GM21360 (cell line): ENCODE measurements at regions not wholly inside any gene's neighbourhood (a gene's known extent, or its start where the extent isn't known, plus 50 kb on each side); places are given as distances from the start of the nearest gene placed in this dataset.
"Not testable (repeated sequence)": the region's sequence is repeated elsewhere in the genome, so short reads cannot be mapped to it uniquely, and the experiment has no call there.

Source experiments
- ATAC-seq: cut with Tn5 transposase; IDR thresholded peaks from one replicate; pipeline ENCODE4 v1.9.1; 2021; ENCODE audit warnings: mild to moderate bottlenecking, moderate library complexity; ENCODE audit not compliant: unreplicated experiment

- no peak for ATAC-seq
Measured at GRCh38 chr18:11388755-11389680, 220.4 kb upstream of the SLC35G4 start.

GRCh38 chr18:11387880-11388279, 221.5 kb upstream of the SLC35G4 start:
- no peak for ATAC-seq

GRCh38 chr18:11383381-11383780, 226.0 kb upstream of the SLC35G4 start:
- ATAC-seq: no peak

- ATAC-seq: no peak
Measured at GRCh38 chr18:11380968-11381367, 228.4 kb upstream of the SLC35G4 start.

GRCh38 chr18:11379660-11380059, 229.7 kb upstream of the SLC35G4 start:
- no peak for ATAC-seq

GRCh38 chr18:11377766-11378540, 228.6 kb upstream of the PIEZO2 start:
- ATAC-seq: no peak

- ATAC-seq: no peak
Measured at GRCh38 chr18:11372163-11372562, 222.8 kb upstream of the PIEZO2 start.

- ATAC-seq: no peak
Measured at GRCh38 chr18:11369556-11369955, 220.2 kb upstream of the PIEZO2 start.

GRCh38 chr18:11368020-11368419, 218.7 kb upstream of the PIEZO2 start:
- ATAC-seq: no peak

GRCh38 chr18:11367351-11367750, 218.0 kb upstream of the PIEZO2 start:
- no peak for ATAC-seq

- ATAC-seq: no peak
Measured at GRCh38 chr18:11366410-11366809, 217.0 kb upstream of the PIEZO2 start.

GRCh38 chr18:11362856-11363255, 213.5 kb upstream of the PIEZO2 start:
- no peak for ATAC-seq

GRCh38 chr18:11361862-11362261, 212.5 kb upstream of the PIEZO2 start:
- ATAC-seq: not testable (repeated sequence)

GRCh38 chr18:11357678-11358077, 208.3 kb upstream of the PIEZO2 start:
- ATAC-seq: no peak

GRCh38 chr18:11344576-11344975, 195.2 kb upstream of the PIEZO2 start:
- not testable (repeated sequence) for ATAC-seq

GRCh38 chr18:11343096-11343495, 193.7 kb upstream of the PIEZO2 start:
- ATAC-seq: no peak

GRCh38 chr18:11342115-11342514, 192.7 kb upstream of the PIEZO2 start:
- not testable (repeated sequence) for ATAC-seq

- ATAC-seq: no peak
Measured at GRCh38 chr18:11339188-11339775, 189.9 kb upstream of the PIEZO2 start.

GRCh38 chr18:11336241-11336640, 186.9 kb upstream of the PIEZO2 start:
- no peak for ATAC-seq

- no peak for ATAC-seq
Measured at GRCh38 chr18:11327391-11328009, 178.1 kb upstream of the PIEZO2 start.
